Transverse colon (tissue), 3 donors: ENCODE measurements at regions not wholly inside any gene's neighbourhood (a gene's known extent, or its start where the extent isn't known, plus 50 kb on each side); places are given as distances from the start of the nearest gene placed in this dataset.

Experiments used
- POLR2A ChIP-seq: fragments of 450-650 bp; IDR thresholded peaks from one replicate; pipeline ENCODE4 v1.6.1; 2016; ENCODE audit warnings: antibody characterized with exemption, mild to moderate bottlenecking, moderate library complexity
- TF ChIP-seq, protein P1 (sequence below), 5 experiments: fragments of 200-600 bp in 3 of 5; fragments of 450-650 bp in 2 of 5; sonication (generic) in 3 of 5; IDR thresholded peaks; 1 replicate in 2 of 5; 2 replicates in 3 of 5; pipeline ENCODE4 v1.5.1; 2016 to 2017; ENCODE audit warnings: antibody characterized with exemption in 5 of 5, inconsistent platforms in 3 of 5, mild to moderate bottlenecking in 2 of 5, moderate library complexity in 1 of 5

DNA sequence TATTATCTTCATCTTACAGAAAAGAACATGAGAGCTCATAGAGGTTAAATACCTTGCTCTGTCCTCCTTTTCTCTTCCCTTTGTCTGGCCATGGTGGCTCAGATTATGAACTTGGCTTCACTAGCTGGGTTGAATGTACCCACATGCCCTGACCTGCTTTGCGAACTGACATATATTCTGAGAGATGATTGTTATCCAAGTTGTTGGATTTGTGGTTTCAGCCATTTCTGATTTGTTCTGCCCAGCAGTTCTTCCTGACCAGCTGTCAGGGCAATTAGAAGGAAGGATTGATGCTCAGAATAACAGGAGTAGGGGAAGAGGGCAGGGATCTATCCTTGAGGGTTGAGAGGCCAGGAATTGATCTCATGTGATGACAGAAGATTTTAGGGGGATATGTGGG is 236.8 kb upstream of the FAM98A start:
- TF ChIP-seq, protein P1, sequence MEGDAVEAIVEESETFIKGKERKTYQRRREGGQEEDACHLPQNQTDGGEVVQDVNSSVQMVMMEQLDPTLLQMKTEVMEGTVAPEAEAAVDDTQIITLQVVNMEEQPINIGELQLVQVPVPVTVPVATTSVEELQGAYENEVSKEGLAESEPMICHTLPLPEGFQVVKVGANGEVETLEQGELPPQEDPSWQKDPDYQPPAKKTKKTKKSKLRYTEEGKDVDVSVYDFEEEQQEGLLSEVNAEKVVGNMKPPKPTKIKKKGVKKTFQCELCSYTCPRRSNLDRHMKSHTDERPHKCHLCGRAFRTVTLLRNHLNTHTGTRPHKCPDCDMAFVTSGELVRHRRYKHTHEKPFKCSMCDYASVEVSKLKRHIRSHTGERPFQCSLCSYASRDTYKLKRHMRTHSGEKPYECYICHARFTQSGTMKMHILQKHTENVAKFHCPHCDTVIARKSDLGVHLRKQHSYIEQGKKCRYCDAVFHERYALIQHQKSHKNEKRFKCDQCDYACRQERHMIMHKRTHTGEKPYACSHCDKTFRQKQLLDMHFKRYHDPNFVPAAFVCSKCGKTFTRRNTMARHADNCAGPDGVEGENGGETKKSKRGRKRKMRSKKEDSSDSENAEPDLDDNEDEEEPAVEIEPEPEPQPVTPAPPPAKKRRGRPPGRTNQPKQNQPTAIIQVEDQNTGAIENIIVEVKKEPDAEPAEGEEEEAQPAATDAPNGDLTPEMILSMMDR (IDR thresholded peaks at IDR 0.05), result no peak
- no peak for TF ChIP-seq POLR2A
